ENCODE measurements at regions not wholly inside any gene's neighbourhood (a gene's known extent, or its start where the extent isn't known, plus 50 kb on each side); places are given as distances from the start of the nearest gene placed in this dataset.

DNA sequence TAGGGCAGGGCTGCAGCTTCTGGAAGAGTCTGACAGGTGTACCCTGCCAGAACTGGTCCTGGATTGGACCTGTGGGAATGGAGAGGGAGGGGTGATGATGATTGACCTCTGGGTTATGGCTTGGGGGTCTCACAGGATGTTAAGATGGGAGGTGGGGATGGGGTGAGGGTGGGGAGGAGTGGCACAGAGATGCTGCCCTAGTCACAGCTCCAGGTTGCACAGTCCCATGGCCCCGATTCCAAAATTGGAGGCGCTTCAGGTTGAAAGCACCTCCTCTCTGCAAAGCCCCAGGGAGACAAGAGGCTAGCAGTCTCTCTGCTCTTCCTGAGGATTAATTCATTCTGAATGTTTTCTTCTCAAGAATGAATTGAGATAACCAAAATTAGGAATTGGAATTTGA, 101.4 kb downstream of the FAM43A start:
- Histone ChIP-seq H3K27me3 (replicated peaks; ENCODE audit: control insufficient read depth, insufficient read depth, low read length) (no peaks in the 10 kb centered on the region), H3K36me3 (ENCODE audit: control insufficient read depth, insufficient read depth, low read length, severe bottlenecking) (no peaks in the 10 kb centered on the region), H3K9me3 (ENCODE audit: control insufficient read depth, low read length) (no peaks in the 10 kb centered on the region), H3K4me1 (ENCODE audit: control insufficient read depth, insufficient read depth, low read length) (peaks cover 3% of the 10 kb centered on the region), H3K4me3 (ENCODE audit: low read length) (no peak overlapping the region), H3K9ac (ENCODE audit: low read length) (no peak overlapping the region)
- DNase-seq (ENCODE audit: low read depth): no peak

DNA sequence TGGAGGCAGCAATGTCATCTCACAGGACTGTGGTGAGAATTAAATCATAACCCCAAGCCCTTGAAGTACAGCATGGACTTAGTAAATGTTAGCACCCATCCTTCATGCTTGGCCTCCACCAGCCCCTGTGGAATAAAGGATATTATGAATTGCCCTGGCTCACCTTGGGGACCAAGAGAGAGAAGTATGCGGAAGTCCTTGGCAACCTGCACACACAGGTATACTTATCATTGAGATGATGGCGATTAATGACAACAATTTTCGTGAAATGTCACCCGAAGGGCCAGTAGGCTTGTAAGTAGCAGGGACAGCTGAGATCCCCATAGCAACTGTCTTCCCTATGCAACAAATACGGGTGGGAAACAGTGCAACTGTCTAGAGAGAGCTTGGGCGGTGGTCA, 102.0 kb downstream of the FAM43A start:
- no peak for DNase-seq (ENCODE audit: low read depth)

DNA sequence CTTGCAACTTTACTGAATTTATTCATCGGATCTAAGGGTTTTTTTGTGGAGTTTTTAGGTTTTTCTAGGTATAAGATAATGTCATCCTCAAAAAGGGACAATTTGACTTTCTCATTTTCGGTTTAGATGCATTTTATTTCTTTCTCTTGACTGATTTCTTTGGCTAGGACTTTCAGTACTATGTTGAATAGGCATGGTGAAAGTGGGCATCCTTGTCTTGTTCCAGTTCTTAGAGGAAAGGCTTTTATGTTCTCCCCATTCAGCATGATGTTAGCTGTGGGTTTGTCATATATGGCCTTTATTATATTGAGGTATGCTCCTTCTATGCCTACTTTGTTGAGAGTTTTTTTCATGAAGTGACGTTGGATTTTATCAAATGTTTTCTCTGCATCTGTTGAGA, 106.7 kb downstream of the FAM43A start:
- H3K4me3 ChIP-seq (ENCODE audit: low read length): no peak overlapping the region
- no peak overlapping the region for H3K9ac ChIP-seq (ENCODE audit: low read length)

More for the DNA sequence above, 102.0 kb downstream of the FAM43A start:
- Histone ChIP-seq H3K36me3 (ENCODE audit: control insufficient read depth, insufficient read depth, low read length, severe bottlenecking) (no peaks in the 10 kb centered on the region), H3K9ac (ENCODE audit: low read length) (no peak overlapping the region), H3K9me3 (ENCODE audit: control insufficient read depth, low read length) (no peaks in the 10 kb centered on the region), H3K4me3 (ENCODE audit: low read length) (no peak overlapping the region), H3K4me1 (ENCODE audit: control insufficient read depth, insufficient read depth, low read length) (peaks cover 3% of the 10 kb centered on the region), H3K27me3 (replicated peaks; ENCODE audit: control insufficient read depth, insufficient read depth, low read length) (no peaks in the 10 kb centered on the region)

DNA sequence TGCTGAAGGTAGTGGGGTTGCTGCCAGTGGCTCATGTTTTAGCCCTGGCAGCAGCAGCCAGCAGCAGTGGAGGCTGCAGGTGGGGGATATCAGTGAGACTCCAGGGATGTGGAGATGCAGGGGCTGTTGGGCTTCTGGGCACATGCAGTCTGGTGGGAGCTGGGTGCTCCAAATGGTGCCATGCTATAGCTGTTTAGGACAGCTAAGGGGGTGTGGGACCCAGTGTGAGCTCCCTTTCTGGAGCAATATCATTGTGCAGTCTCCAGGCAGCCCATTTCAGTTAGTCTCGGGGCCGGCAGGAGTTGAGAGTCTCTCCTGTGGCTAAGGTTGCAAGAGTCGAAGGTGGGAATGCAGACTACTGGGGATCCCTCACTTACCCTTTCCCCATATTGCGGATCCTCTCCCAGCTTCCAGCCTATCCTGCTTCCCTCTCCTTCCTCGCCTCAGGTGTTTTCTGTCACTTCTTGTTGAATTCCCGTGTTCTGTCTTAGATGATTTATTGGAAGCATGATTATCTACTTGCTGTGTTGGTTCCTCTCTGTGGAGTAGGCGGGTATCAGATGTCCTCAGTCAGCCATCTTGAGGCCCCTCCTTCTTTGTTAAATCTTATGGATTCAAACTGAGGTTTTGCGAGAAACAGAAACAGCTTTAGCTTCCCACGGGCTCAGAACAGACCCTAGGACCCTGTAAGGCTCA, 112.0 kb downstream of the FAM43A start:
- H3K4me1 ChIP-seq (ENCODE audit: control insufficient read depth, insufficient read depth, low read length): no peaks in the 10 kb centered on the region
- DNase-seq (ENCODE audit: low read depth): no peak
- H3K9me3 ChIP-seq (ENCODE audit: control insufficient read depth, low read length): peaks cover 9% of the 10 kb centered on the region
- no peak overlapping the region for H3K9ac ChIP-seq (ENCODE audit: low read length)
- H3K36me3 ChIP-seq (ENCODE audit: control insufficient read depth, insufficient read depth, low read length, severe bottlenecking): no peaks in the 10 kb centered on the region
- H3K27me3 ChIP-seq (replicated peaks; ENCODE audit: control insufficient read depth, insufficient read depth, low read length): peaks cover 37% of the 10 kb centered on the region
- H3K4me3 ChIP-seq (ENCODE audit: low read length): no peak overlapping the region

More for the DNA sequence above, 106.7 kb downstream of the FAM43A start:
- DNase-seq (ENCODE audit: low read depth): no peak
- H3K9me3 ChIP-seq (ENCODE audit: control insufficient read depth, low read length): peaks cover 9% of the 10 kb centered on the region
- no peaks in the 10 kb centered on the region for H3K4me1 ChIP-seq (ENCODE audit: control insufficient read depth, insufficient read depth, low read length)
- no peaks in the 10 kb centered on the region for H3K36me3 ChIP-seq (ENCODE audit: control insufficient read depth, insufficient read depth, low read length, severe bottlenecking)
- H3K27me3 ChIP-seq (replicated peaks; ENCODE audit: control insufficient read depth, insufficient read depth, low read length): no peaks in the 10 kb centered on the region

DNA sequence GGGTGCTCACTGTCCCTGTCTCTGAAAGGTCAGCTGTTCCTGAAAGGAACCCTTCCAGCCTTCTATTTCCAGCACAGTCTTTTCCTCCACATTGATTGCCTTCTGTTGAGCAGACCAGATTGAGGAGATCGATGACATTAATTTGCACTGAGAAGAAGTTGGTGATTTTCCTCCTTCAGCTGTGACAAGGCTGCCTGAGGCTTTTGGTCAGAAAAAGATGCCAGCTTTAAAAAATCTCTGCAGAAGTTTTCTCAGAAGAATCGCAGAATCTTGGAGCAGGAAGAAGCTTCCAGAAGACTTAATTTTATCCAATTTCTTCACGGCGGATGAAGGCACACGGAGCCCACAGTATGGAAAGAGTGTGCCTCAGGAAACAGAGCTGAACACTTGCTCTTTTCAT, 112.8 kb downstream of the FAM43A start:
- H3K4me1 ChIP-seq (ENCODE audit: control insufficient read depth, insufficient read depth, low read length): no peaks in the 10 kb centered on the region
- H3K4me3 ChIP-seq (ENCODE audit: low read length): no peak overlapping the region
- H3K9me3 ChIP-seq (ENCODE audit: control insufficient read depth, low read length): peaks cover 9% of the 10 kb centered on the region
- peaks cover 37% of the 10 kb centered on the region for H3K27me3 ChIP-seq (replicated peaks; ENCODE audit: control insufficient read depth, insufficient read depth, low read length)
- DNase-seq (ENCODE audit: low read depth): no peak
- H3K36me3 ChIP-seq (ENCODE audit: control insufficient read depth, insufficient read depth, low read length, severe bottlenecking): no peaks in the 10 kb centered on the region
- H3K9ac ChIP-seq (ENCODE audit: low read length): no peak overlapping the region

DNA sequence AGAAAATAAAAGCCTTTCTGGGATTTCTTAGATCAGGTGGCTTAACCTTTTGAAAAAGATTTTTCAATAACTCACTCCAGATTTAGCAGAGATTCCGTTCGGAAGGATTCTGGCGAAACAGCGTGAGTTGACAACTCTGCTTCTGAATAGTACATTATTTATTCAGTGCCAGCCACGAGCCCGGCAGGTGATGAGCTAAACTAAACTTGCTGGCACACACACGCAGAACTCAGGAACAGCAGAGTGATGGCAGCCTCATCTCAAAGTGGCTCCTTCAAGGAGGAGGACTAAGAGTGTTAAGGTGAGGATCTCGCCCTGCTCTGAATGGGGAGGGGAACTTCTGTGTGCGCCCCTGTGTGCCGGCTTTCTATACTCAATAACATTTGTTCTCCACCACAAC, 114.3 kb downstream of the FAM43A start:
- DNase-seq (ENCODE audit: low read depth): no peak
- Histone ChIP-seq H3K9ac (ENCODE audit: low read length) (no peak overlapping the region), H3K36me3 (ENCODE audit: control insufficient read depth, insufficient read depth, low read length, severe bottlenecking) (no peaks in the 10 kb centered on the region)

DNA sequence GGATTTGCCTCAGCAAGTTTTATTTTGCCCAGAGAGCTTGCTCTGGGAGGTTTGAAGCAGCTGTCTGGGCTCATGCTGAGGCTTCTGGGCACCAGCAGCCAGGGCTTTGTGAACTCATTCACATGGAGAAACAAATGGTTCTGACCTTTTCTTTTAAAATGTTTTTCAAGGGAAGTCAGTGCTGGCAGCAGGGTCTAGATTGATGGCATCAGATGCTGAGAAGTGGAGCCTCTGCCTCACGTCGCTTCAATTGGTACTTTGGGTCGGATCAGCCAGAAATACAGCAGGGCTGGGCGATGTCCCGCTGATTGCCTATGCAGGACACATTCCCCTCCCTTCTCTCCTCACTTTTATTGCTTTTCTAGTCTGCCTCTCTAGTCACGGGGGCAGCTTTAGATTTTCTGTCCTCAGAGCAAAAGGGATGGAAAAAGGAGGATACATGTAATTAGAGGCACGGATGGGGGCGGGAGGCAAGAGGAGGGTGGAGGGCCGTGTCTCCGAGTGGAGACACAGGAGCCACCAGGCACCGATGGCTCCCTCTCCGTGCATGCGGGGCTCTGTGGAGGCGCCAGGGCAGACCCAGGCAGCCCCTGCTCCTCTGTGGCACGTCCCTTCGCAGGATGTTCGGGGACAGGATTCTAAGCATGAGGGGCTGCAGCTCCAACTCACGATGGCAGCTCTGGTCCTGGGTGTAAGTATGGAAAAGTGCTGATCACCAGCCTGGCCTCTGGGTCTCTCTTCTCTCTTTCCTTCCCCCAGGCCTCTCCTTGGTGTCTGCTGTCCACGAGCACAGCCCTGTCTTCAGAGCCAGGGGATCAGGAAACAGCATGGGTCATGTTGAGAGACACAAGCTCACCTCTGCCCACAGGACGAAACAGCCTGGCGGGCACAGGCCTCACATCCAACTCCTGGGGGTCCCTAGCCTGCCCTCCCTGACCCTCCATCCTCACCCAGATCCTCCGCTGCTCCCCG, 116.1 kb downstream of the FAM43A start:
- Histone ChIP-seq H3K9me3 (ENCODE audit: control insufficient read depth, low read length) (no peaks in the 10 kb centered on the region), H3K9ac (ENCODE audit: low read length) (no peak overlapping the region), H3K4me1 (ENCODE audit: control insufficient read depth, insufficient read depth, low read length) (peaks cover 3% of the 10 kb centered on the region), H3K27me3 (replicated peaks; ENCODE audit: control insufficient read depth, insufficient read depth, low read length) (peaks cover 51% of the 10 kb centered on the region), H3K4me3 (ENCODE audit: low read length) (no peak overlapping the region), H3K36me3 (ENCODE audit: control insufficient read depth, insufficient read depth, low read length, severe bottlenecking) (no peaks in the 10 kb centered on the region)
- DNase-seq (ENCODE audit: low read depth): no peak

More for the DNA sequence above, 114.3 kb downstream of the FAM43A start:
- Histone ChIP-seq H3K4me1 (ENCODE audit: control insufficient read depth, insufficient read depth, low read length) (no peaks in the 10 kb centered on the region), H3K27me3 (replicated peaks; ENCODE audit: control insufficient read depth, insufficient read depth, low read length) (peaks cover 42% of the 10 kb centered on the region), H3K4me3 (ENCODE audit: low read length) (no peak overlapping the region), H3K9me3 (ENCODE audit: control insufficient read depth, low read length) (peaks cover 9% of the 10 kb centered on the region)

DNA sequence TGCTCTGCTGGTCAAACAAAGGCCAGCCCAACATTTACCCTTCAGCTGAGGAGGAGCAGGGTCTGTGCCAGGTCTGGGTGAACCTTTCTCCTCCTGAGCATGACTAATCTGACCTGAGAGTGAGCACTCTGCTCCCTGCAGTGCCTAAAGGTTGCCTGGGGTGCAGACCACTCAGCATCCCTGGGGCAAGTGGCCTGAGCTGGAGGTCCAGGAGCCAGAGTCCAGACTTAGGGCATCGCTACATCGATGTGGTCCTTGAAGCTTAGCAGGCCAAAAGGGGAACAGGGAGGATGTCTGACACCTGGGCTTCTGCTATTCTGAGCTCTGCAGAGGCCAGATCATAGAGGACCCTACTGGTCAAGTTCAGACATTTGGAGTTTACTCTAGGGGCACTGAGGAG, 119.1 kb downstream of the FAM43A start:
- H3K27me3 ChIP-seq (replicated peaks; ENCODE audit: control insufficient read depth, insufficient read depth, low read length): peaks cover 41% of the 10 kb centered on the region

DNA sequence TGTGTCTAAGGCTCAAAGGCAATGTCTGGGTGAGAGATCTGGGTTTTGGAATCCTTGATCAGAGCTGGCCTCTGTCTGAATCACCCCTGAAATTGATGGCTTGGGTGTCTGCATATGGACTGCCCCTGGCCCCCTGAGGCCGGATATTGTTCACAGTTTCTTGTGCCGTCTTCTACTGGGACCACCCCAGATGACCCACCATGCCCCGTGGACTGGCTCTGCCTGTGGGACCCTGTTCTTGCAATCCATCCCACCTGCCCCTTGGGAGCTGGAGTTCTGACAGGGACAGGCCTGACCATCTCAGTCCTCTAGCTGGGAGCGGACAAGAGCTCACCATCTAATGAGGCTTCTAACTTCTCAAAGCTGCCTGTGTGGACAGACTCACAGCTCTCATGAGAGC, 119.9 kb downstream of the FAM43A start:
- H3K4me1 ChIP-seq (ENCODE audit: control insufficient read depth, insufficient read depth, low read length): peaks cover 18% of the 10 kb centered on the region
- no peaks in the 10 kb centered on the region for H3K36me3 ChIP-seq (ENCODE audit: control insufficient read depth, insufficient read depth, low read length, severe bottlenecking)
- no peak overlapping the region for H3K9ac ChIP-seq (ENCODE audit: low read length)
- H3K27me3 ChIP-seq (replicated peaks; ENCODE audit: control insufficient read depth, insufficient read depth, low read length): peaks cover 38% of the 10 kb centered on the region
- no peak for DNase-seq (ENCODE audit: low read depth)
- H3K9me3 ChIP-seq (ENCODE audit: control insufficient read depth, low read length): no peaks in the 10 kb centered on the region
- H3K4me3 ChIP-seq (ENCODE audit: low read length): no peak overlapping the region

More for the DNA sequence above, 119.1 kb downstream of the FAM43A start:
- H3K4me3 ChIP-seq (ENCODE audit: low read length): no peak overlapping the region
- DNase-seq (ENCODE audit: low read depth): no peak
- H3K4me1 ChIP-seq (ENCODE audit: control insufficient read depth, insufficient read depth, low read length): peaks cover 18% of the 10 kb centered on the region
- H3K9me3 ChIP-seq (ENCODE audit: control insufficient read depth, low read length): no peaks in the 10 kb centered on the region
- H3K36me3 ChIP-seq (ENCODE audit: control insufficient read depth, insufficient read depth, low read length, severe bottlenecking): no peaks in the 10 kb centered on the region
- H3K9ac ChIP-seq (ENCODE audit: low read length): no peak overlapping the region

DNA sequence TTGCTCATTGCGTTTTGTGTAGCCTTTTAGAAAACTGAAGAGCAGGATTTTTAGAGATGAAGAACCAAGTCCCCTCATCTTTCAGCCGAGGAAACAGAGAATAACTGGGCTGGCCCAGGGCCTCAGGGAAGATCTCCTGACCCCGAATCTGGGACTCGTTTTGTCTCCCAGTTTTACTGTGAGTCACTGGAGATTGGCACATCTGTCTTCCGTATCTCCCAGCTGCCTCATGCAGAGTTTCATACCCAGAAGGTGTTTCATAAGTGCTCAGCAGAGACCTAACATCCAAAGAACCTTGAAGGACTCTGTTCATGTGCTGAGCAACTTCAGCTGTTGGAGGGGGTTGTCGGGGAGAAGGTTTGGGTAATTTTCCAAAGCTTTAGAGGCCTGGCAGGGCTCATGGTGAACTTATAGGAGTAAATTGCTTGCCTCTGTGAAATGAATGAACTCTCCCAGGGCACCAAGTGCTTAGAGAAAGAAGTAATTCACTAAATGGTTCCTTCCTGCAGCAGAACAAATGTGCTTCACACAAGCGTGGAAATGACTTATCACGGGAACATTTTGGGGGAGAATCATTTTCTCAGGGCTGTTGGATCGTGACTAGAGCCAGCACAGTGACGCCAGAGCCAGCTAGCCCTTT, 121.4 kb downstream of the FAM43A start:
- Histone ChIP-seq H3K4me1 (ENCODE audit: control insufficient read depth, insufficient read depth, low read length) (peaks cover 18% of the 10 kb centered on the region), H3K9ac (ENCODE audit: low read length) (no peak overlapping the region), H3K4me3 (ENCODE audit: low read length) (no peak overlapping the region), H3K36me3 (ENCODE audit: control insufficient read depth, insufficient read depth, low read length, severe bottlenecking) (no peaks in the 10 kb centered on the region), H3K9me3 (ENCODE audit: control insufficient read depth, low read length) (no peaks in the 10 kb centered on the region), H3K27me3 (replicated peaks; ENCODE audit: control insufficient read depth, insufficient read depth, low read length) (peaks cover 28% of the 10 kb centered on the region)
- DNase-seq (ENCODE audit: low read depth): peak; percentile 66

DNA sequence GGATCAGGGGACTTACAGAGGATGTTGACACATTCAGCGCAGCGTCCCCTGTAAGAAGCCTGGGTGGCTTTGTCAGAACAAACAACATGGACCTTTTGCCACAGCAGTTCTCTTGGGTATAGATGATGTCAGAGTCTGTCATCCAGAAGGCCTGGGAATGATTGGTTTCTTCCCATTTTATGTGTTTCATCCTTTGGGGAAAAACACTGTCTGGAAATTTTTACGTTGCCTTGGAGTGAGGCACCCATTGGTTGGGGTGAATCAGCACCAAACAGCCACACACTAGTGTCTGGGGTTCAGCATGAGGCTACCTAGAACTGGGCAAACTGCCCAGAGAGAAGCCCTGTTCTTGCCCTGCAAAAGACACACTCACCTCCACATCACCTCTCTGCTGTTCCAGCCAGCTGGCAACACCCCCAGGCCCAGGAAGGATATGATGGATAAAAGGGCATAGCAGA, 123.0 kb downstream of the FAM43A start:
- Histone ChIP-seq H3K9me3 (ENCODE audit: control insufficient read depth, low read length) (no peaks in the 10 kb centered on the region), H3K9ac (ENCODE audit: low read length) (no peak overlapping the region), H3K4me3 (ENCODE audit: low read length) (no peak overlapping the region), H3K36me3 (ENCODE audit: control insufficient read depth, insufficient read depth, low read length, severe bottlenecking) (no peaks in the 10 kb centered on the region), H3K27me3 (replicated peaks; ENCODE audit: control insufficient read depth, insufficient read depth, low read length) (peaks cover 31% of the 10 kb centered on the region), H3K4me1 (ENCODE audit: control insufficient read depth, insufficient read depth, low read length) (peaks cover 18% of the 10 kb centered on the region)
- no peak for DNase-seq (ENCODE audit: low read depth)

Measured in adipocyte (in vitro differentiated cells).